RCC 7860 (cell line): ENCODE measurements at regions not wholly inside any gene's neighbourhood (a gene's known extent, or its start where the extent isn't known, plus 50 kb on each side); places are given as distances from the start of the nearest gene placed in this dataset.
A peak's percentile ranks its signal among the peaks of the same experiment; 100 is the strongest.

Experiments used
- DNase-seq: peaks from one replicate; pipeline ENCODE4 v3.0.0-alpha.2; 2015; ENCODE audit warnings: low spot score
- FAIRE-seq: peaks from 2 replicates; lab custom pipeline; 2012; peaks lifted over from hg19 to GRCh38; lab: Jason Lieb, UNC

DNA sequence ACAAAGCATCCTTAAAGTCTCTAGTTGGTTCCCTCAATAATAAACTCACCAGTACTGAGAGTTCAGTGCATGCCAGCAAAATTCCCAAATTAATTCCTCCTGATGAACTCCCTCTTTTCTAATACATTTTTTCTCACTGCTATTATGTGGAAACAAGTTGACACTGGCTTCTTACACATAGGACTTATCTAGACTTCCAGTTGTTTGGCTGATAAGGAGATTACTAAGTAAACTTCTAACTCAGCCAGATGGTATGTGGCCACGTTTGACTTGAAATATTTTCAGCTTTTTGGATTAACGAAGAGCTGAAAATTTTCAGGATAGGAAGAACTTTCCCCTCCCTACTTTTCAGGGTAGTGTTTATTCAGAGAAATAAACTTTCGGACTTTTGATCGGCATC is 1154.2 kb upstream of the TENM4 start:
- DNase-seq (no peak), FAIRE-seq (no peak)

DNA sequence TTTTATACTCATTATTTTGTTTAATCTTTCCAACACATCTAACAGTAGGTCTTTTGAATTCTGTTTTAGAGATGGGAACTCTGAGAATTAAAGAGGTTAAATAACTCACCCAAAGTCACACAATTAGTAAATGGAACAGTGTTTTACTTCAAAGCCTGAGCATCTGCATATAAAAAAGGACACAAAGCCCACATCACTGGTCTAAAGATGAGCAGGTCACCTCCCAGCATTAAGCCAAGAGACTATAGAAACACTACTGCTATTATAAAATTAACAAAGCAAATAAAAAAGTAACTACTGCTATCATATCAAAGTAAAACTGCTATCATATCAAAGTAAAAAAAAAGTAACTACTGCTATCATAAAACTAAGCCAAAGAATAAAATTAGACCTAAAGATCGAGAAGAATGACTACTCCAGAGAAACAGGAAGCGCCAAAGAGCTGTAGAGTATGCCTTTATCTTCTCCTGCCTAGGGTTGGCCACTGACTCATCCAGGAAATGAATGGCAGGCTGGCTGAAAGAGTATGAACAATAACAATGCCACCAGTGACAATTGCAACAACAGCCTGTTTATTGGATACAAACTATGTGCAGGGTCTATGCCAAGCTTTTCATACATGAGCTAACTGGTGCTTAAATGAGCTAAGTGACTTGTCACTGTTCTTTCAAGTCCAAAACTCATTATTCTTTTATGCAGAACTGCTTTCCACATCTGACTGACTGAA is 1153.0 kb upstream of the TENM4 start:
- DNase-seq: peak; percentile 7
- FAIRE-seq: no peak

DNA sequence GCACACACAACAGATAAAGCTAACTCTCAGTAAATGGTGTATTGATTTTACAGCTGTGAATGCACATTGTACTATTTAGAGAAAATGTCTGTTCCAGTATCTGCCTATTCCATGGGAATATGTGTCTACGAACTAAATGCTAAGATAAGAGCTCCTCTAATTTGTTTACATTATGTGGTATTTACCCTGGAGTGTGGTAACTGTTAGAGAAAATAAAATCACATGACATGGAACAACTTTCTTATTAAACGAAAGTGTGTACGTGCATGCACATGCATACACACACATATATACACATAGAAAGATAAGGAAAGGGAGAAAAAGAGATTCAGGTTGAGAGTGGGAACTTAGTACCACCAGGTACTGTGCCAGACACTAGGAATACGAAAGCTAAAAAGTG is 1151.7 kb upstream of the TENM4 start:
- DNase-seq: no peak
- no peak for FAIRE-seq

DNA sequence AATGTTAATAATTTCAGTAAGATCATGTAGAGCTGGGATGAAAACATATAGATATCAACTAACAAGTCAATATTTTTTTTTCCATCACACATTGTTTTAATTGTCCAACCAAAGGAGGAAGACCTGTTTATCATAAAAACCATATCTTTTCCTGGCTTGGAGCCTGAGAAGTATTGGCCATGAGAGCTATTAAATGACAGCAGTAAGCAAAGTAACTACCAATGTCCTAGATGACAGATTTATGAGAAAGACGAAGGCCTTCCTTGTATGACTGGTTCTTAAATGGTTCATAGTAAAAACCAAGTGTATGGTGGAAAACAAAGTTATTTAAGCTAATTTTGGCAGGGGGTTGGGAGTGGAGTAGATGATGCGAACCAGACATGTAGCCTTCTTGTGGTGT is 1147.1 kb upstream of the TENM4 start:
- DNase-seq (no peak), FAIRE-seq (no peak)

DNA sequence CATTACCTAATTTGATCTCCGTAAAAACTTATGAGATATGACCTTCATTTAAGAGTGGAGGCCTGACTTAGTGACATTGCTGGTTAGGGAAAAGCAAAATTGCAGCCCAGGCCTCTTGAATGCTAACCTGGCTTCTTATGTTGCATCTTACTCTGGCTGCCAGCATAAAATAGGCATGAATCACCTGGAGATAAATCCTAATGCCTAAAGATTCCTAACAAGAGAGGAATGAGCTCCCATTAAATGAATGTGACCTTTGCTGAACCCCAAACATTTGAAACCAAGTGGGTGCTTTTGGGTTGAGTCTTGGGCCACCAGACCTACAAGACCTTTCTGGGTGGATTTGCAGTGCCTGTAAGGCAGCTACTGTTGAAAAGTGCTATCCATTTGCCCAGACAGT is 1145.6 kb upstream of the TENM4 start:
- DNase-seq (no peak), FAIRE-seq (no peak)

DNA sequence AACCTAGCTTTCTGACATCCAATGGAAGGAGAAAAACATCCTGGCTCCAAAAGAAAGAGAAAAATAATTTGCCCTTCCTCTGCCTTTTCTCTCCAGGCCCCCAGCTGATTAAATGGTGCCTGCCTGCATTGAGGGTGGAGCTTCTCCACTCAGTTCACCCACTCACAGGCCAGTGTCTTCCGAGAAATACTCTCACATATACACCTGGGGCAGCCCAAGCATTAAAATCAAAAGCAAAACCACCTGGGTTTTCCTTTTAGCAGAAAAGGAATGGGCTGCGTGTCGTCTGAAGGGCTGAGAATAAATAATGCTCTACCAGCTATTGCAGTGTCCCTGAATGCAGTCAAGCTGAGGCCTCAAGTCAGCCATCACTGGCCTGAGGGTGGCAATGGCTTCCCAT is 1143.8 kb upstream of the TENM4 start:
- no peak for FAIRE-seq
- DNase-seq: no peak

DNA sequence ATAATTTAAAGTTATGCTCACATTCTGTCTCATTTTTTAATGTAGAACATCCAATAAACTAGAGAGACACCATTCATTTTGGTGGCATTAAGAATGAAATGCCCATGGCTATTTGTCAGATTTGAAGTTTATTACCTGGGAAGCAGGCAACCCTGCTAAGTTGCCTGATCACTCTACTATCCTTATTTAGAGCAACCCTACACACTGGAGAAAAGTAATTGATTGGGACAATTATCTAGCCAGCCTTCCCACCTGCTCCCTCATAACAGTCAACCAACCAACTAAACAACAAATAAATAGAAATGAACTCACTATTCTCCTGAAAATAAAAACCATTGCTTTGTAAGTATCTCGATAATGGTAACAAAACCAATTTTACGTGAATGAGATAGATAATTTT is 1129.0 kb upstream of the TENM4 start:
- DNase-seq (no peak), FAIRE-seq (no peak)

DNA sequence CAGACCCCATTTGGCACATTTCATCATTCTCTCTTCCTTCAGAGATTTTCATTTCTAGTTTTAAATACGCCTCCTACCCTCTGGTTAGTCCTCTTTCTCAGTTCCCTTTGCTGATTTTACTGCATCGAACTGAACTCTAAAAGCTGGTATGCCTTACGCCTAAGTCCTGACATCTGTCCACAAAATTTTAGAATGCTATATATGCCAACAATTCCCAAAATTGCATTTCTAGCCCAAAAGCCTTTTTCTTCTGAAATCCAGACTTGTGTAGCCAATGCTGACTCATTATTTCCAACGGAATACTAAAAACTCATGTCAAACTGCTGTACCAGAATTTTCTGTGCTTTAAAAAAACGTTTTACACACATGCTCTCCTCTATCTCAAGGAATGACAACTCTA is 1124.4 kb upstream of the TENM4 start:
- DNase-seq (no peak), FAIRE-seq (no peak)

DNA sequence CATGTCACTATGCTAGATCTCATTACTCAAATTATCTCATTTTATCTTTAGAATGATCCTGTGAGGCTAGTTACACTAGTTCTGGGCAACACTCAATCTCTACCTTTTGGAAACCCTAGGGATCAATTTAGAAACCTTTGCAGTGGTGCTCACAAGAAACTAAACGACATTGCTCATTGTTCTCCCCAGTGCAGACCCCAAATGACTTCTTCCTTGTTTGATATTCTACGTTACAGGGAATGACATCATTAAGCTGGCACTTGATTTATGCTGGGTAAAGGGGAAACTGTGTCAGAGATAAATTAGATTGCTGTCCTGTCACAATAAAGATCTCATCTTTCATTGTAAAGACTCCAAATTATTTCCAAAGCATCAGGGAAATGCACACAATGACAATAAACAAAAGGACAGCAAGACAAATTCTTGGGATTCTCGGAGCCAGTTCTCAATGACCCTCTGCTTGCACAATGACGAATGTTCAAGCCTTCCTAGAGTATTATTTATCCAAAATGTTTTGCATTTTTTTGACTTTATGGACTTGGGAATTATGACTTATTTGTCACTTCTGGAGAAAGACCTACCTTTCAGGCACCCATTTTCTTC is 1121.8 kb upstream of the TENM4 start:
- DNase-seq: no peak

DNA sequence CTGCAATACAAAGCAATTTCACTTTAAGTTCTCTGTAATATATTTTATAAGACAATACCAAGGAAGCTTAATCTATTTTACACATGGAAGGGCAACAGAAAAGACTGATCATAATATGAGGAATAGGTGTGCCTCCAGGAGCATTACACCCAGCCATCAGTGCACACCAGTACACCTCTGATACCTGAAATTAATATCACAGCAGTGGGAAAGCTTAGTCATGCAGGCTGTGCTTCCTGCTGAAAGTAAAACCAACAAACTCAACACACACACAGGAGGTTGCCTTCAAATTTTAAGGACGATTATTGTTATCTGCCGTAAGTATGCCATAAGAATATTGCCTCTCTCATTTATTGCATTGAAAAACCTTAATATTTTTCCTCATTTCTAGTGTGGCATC is 1119.1 kb upstream of the TENM4 start:
- no peak for FAIRE-seq
- DNase-seq: no peak

More for the DNA sequence above, 1121.8 kb upstream of the TENM4 start:
- no peak for FAIRE-seq

DNA sequence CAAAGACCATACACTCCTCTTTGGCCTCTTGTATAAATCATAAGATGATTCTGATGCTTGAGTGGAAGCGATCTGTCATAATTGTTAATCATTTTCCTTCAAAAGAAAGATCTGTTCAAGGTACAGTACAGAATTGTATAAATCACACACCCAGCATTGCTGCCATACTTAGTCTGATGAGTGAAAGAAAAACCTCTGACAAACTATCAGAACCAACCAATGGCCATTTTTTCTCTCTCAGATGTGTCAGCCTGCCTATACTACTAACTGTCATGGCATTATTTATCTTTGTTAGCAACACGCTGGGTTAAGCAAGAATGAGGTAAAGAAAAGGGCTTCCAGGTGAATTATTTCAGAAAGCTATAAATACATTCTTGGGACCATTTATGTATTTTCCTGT is 1112.7 kb upstream of the TENM4 start:
- DNase-seq (no peak), FAIRE-seq (no peak)

DNA sequence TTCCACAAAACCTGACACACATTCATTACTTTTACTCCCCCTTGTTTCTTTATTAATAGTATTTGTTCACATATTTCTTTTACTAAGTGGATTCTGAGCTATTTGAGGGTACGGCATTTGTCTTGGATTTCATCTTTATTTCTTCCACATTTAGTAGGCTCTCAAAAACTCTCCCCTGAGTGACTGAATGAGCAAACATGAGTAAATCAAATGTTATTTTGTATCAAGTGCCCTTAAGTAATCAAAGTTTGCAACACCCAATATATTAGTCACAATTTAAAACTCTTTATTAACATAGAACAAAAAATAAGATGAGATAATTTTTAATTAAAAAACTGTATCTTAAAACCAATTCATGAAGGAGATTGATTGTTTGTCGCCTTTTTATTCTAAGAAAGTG is 1101.9 kb upstream of the TENM4 start:
- FAIRE-seq: no peak
- no peak for DNase-seq

DNA sequence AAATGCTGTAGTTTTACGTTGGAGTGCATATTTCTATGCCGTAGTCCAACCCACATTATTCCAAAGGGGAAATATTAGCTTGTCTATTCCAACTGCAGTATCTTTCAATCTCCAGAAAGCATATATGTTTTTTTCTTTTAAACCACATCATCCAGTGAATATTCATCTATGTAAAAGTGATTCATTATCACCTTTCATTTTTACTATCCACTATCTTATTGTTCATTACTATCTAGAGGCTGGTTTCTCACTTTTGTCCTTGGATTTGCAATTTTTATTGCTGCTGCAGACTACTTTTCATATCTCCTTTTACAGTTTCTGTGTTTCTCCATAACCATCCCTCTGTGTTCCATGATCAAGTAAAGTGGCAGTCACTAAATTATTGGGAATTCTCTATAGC is 1097.2 kb upstream of the TENM4 start:
- FAIRE-seq: no peak
- no peak for DNase-seq

DNA sequence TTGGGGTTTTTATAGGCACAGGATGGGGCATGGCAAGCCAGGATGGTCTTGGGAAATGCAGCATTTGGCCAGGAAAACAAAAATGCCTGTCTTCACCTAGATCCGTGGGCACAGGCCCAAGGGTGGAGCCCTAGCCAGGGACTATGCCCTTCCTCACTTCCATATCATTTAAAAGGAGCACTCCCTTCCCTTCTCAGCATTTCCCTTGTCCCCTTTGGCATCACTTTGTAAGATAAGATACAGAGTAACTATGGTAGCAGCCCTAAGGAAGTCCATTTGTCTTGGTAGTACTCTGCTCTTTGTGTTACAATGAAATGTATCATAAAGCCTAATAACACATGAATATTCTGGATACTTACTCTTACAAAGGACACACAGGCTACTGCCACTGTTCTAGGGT is 1092.6 kb upstream of the TENM4 start:
- FAIRE-seq: no peak

DNA sequence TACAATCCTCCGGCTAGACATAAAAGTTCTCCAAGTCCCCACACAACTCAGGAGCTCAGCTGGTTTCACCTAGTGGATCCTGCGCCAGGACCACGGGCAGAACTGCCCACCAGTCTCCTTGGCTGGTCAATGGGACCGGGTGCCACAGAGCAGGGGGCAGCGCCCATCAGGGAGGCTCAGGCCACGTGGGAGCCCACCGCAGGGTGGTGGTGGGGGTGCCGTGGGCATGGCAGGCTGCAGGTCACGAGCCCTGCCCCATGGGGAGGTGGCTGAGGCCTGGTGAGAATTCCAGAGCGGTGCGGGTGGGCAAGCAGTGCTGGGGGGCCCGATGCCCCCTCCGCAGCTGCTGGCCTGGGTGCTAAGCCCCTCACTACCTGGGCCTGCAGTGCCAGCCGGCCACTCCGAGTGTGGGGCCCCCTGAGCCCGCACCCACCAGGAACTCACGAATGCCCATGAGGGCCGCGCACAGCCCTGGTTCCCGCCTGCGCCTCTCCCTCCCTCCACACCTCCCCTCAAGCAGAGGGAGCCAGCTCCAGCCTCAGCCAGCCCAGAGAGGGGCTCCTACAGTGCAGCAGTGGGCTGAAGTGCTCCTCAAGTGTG is 1091.9 kb upstream of the TENM4 start:
- FAIRE-seq: no peak
- no peak for DNase-seq

More for the DNA sequence above, 1092.6 kb upstream of the TENM4 start:
- DNase-seq: no peak

DNA sequence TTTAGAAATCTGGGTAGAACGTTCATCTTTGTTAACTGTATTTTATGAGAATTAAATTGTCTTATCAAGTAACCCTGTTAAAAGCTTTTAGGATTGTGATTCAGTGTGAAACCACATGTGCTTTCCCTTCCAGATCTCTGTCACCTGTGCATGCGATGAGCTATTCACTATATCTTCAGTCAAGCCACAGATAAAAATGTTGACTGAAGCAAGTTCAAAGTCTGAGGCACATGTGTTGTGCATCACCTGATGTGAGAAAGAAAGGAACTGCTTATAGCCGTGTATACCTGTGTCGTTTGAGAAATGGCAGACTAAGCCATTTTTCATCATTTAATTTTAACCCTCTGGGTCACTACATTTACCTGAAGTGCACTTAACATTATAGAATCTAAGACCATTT is 1088.9 kb upstream of the TENM4 start:
- DNase-seq (no peak), FAIRE-seq (no peak)

DNA sequence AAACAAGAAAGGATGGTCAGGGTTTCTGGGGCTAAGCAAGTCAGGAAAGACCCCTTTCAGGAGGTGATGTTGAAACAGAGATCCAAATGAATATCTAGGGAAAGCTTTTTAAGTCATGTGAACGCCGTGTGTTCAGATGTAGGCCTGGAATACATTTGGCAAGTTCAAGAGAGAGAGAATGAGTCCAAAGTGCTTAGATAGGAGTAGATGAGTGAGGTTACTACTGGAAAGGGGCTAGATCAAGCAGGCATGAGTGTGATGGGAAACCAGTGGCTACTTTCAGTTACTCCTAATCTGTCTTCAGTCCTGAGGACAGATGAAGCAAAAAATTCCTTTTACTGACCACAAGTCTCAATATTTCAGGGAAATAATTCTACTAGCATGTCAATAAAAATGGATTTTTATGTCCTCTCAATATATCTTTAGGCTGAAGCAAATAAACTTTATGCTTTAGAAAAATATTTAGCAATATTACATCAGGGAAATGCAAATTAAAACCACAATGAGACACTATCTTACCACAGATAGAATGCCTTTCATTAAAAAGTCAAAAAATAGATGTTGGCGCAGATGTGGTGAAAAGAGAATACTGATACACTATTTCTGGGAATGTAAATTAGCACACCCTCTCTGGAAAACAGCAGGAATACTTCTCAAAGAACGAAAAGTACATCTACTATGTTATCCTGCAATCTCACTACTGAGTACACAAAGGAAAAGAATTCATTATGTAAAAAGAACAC is 1085.0 kb upstream of the TENM4 start:
- no peak for DNase-seq
- FAIRE-seq: no peak

DNA sequence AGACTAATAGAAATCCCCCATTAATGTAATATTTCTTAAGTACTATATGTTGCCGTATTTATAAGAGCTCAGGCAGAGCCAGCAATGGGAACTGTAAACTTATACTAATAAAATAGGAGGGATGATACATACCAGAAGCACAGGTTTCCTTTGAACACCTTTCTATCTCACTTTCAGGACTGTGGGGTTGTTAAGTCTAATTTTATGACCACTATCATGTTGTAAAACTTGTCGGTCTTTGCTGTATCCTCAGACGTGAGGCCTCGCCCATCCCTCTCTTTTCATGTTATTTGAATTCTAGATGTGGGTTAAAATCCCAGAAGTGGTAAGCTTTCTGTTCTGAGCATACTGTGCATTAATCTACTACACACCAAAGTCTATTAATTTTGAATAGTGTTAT is 1083.5 kb upstream of the TENM4 start:
- DNase-seq (no peak), FAIRE-seq (no peak)

DNA sequence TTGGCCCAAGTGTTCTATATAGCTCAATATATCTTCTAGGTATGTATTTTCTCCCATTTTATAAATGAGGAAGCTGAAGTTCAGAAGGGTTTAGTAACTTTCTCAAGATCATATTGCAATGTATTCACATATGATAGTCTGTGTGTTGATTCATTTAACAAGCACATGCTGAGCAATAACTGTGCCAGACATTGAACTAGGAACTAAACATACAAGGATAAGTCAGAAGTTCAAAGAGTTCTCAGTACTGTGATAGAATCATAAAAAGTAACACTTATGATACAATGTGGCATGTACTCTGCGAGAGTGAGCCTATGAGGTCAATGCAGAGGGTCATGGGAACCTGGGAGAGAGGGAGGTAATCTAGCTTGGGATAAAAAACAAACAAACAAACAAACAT is 1082.2 kb upstream of the TENM4 start:
- FAIRE-seq (no peak), DNase-seq (no peak)

DNA sequence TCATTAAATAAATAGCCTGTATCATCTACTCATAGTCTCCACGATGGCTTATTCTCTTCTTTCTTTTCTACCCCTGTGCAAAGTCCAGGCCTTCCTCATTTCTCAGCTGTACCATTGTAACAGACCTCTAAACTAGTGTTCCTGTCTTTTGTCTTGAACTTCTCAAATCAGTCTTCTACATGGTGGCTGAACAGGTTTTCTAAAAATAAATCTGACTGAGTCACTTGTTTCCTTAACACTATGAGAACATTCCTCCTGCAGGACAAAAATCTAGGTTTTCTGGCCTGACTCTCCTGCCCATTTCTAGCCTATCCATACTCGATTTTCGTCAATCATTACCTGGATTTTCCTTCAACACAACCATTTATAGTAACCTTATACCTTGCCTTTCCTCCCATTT is 1080.8 kb upstream of the TENM4 start:
- DNase-seq (no peak), FAIRE-seq (no peak)

DNA sequence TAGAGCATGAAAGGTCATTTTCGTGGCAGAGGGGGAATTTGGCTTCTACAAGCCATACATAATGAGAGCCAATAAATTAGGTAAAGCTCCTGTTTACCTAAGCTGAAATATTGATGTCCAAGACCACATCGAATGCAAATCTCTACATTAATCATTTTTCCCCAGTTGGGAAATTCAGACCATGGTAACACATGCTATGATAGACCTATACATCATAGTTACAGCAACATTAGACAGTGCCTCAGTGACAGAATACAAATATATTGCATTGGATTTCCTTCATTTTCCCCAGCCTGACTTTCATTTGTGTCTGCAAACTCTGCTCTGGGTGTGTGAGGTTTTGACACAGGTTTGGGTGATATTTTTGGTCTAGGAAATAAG is 1079.7 kb upstream of the TENM4 start:
- DNase-seq (no peak), FAIRE-seq (no peak)
